ENCODE measurements at regions not wholly inside any gene's neighbourhood (a gene's known extent, or its start where the extent isn't known, plus 50 kb on each side); places are given as distances from the start of the nearest gene placed in this dataset.

DNA sequence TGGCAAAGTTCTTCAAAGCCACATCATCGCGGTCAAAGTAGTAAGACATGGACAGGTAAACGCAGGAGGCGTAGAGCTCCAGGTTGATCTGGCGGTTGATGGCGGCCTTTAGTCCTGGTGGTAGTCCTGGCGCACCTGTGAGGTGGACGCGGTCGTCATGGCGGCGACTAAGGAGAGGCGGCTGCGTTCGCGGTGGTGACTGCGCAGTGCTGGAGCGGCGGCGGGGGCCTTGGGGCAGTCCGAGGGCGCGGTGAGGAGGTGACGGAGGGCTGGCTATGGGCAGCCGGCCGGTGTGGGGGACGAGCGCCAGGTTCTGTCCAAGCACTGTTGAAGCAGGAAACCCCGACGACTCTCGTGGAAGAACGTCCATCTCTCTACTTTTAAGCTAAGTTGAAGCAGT lies 136.8 kb downstream of the BASP1 start:
- H3K4me1 ChIP-seq (replicated peaks in 1 of 2): no peaks in the 10 kb centered on the region

DNA sequence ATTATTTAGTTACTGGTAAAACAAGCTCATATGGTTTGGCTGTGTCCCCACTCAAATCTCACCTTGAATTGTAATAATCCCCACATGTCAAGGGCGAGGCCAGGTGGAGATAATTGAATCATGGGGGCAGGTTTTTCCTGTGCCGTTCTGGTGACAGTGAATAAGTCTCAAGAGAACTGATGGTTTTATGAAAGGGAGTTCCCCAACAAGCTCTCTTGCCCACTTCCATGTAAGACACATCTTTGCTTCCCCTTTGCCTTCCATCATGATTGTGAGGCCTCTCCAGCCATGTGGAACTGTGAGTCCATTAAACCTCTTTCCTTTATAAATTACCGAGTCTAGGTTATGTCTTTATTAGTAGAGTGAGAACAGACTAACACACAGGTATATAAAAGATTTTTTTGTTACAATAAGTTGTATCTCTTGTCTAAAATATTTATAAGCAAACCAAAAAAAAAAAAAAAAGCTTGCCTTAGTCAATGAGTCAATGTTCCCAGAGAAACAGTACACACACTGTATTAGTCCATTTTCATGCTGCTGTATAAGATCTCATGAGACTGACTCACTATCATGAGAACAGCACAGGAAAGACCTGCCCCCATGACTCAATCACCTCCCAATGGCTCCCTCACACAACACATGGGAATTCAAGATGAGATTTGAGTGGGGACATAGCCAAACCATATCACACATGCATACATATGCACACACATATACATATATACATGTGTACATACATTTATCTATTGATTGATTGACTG lies 138.3 kb downstream of the BASP1 start:
- Histone ChIP-seq H3K4me3 (no peak overlapping the region), H3K27me3 (no peaks in the 10 kb centered on the region), H3K4me1 (replicated peaks in 1 of 2) (no peaks in the 10 kb centered on the region), H3K27ac (no peak overlapping the region), H3K9me3 (replicated peaks in 1 of 3) (no peaks in the 10 kb centered on the region), H3K36me3 (replicated peaks in 1 of 2) (no peaks in the 10 kb centered on the region)
- DNase-seq: no peak
- intact Hi-C loops (cut with DNase I): no loop called here
- TF ChIP-seq POLR2A (IDR thresholded peaks at IDR 0.05): no peak
- TF ChIP-seq, protein P1, sequence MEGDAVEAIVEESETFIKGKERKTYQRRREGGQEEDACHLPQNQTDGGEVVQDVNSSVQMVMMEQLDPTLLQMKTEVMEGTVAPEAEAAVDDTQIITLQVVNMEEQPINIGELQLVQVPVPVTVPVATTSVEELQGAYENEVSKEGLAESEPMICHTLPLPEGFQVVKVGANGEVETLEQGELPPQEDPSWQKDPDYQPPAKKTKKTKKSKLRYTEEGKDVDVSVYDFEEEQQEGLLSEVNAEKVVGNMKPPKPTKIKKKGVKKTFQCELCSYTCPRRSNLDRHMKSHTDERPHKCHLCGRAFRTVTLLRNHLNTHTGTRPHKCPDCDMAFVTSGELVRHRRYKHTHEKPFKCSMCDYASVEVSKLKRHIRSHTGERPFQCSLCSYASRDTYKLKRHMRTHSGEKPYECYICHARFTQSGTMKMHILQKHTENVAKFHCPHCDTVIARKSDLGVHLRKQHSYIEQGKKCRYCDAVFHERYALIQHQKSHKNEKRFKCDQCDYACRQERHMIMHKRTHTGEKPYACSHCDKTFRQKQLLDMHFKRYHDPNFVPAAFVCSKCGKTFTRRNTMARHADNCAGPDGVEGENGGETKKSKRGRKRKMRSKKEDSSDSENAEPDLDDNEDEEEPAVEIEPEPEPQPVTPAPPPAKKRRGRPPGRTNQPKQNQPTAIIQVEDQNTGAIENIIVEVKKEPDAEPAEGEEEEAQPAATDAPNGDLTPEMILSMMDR (IDR thresholded peaks at IDR 0.05): no peak
- WGBS, 4 donors: 66 to 76% (median 73%) methylated on average over 3 of the region's 3 CpGs

More for the DNA sequence above, 136.8 kb downstream of the BASP1 start:
- WGBS, 4 donors: 91 to 96% (median 94%) methylated on average over 32 of the region's 32 CpGs
- intact Hi-C loops (cut with DNase I): no loop called here
- no peak overlapping the region for H3K27ac ChIP-seq
- TF ChIP-seq POLR2A (IDR thresholded peaks at IDR 0.05): no peak
- TF ChIP-seq, protein P1 (IDR thresholded peaks at IDR 0.05): no peak
- H3K36me3 ChIP-seq (replicated peaks in 1 of 2): no peaks in the 10 kb centered on the region
- no peaks in the 10 kb centered on the region for H3K27me3 ChIP-seq
- no peak for DNase-seq
- no peak overlapping the region for H3K4me3 ChIP-seq
- H3K9me3 ChIP-seq (replicated peaks in 1 of 3): no peaks in the 10 kb centered on the region

DNA sequence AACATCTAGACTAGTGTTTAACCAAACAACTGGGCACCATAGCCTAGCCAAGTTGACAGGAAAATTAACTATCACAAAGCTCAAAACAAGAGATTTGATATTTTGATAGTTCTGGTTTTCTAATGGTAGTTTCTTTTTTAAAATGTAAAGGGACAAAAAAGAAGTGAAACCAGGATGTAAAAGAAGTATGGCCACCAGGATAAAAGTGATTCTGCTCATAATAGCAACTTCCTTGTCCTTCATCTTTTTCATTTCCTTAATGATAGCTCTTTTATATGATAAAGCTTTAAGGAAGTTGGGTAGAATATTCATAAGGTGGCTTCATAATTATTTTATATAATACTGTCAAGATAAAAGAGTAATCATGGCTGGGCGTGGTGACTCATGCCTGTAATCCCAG lies 139.1 kb downstream of the BASP1 start:
- no peak overlapping the region for H3K27ac ChIP-seq
- whole genome bisulfite sequencing, 4 donors: 55 to 82% (median 70%) methylated on average over 1 of the region's 1 CpG

DNA sequence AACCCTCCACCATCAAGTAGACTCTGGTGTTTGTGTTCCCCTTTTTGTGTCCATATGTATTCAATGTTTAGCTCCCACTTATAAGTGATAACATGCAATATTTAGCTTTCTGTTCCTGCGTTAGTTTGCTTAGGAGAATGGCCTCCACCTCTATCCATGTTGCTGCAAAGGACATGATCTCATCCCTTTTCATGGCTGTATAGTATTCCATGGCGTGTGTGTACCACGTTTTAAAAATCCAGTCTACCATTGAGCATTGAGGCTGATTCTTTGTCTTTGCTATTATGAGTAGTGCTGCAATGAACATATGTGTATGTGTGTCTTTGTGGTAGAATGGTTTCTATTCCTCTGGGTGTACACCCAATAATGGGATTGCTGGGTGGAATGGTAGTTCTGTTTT lies 140.1 kb downstream of the BASP1 start:
- H3K27ac ChIP-seq: no peak overlapping the region
- H3K4me3 ChIP-seq: no peak overlapping the region
- no peaks in the 10 kb centered on the region for H3K36me3 ChIP-seq (replicated peaks in 1 of 2)
- no peaks in the 10 kb centered on the region for H3K4me1 ChIP-seq (replicated peaks in 1 of 2)
- DNase-seq: no peak
- TF ChIP-seq, protein P1 (IDR thresholded peaks at IDR 0.05): no peak
- no peak for TF ChIP-seq POLR2A (IDR thresholded peaks at IDR 0.05)
- H3K9me3 ChIP-seq (replicated peaks in 1 of 3): no peaks in the 10 kb centered on the region
- WGBS, 4 donors: 61 to 78% (median 77%) methylated on average over 3 of the region's 3 CpGs
- no peaks in the 10 kb centered on the region for H3K27me3 ChIP-seq
- intact Hi-C loops (cut with DNase I): no loop called here

More for the DNA sequence above, 139.1 kb downstream of the BASP1 start:
- no peaks in the 10 kb centered on the region for H3K27me3 ChIP-seq
- no peaks in the 10 kb centered on the region for H3K4me1 ChIP-seq (replicated peaks in 1 of 2)
- H3K9me3 ChIP-seq (replicated peaks in 1 of 3): no peaks in the 10 kb centered on the region
- no peak for DNase-seq
- intact Hi-C loops (cut with DNase I): no loop called here
- TF ChIP-seq, protein P1 (IDR thresholded peaks at IDR 0.05): no peak
- TF ChIP-seq POLR2A (IDR thresholded peaks at IDR 0.05): no peak
- no peak overlapping the region for H3K4me3 ChIP-seq
- no peaks in the 10 kb centered on the region for H3K36me3 ChIP-seq (replicated peaks in 1 of 2)
